Erythroblast (primary cell): ENCODE measurements at regions not wholly inside any gene's neighbourhood (a gene's known extent, or its start where the extent isn't known, plus 50 kb on each side); places are given as distances from the start of the nearest gene placed in this dataset.

Source experiments
- DNase-seq, 2 experiments: peaks; one replicate each; lab custom pipeline; 2025; lab: John Stamatoyannopoulos, UW
- GATA1 ChIP-seq: IDR thresholded peaks from 2 replicates; pipeline ENCODE4 v1.6.1; 2011; ENCODE audit warnings: low read depth, mild to moderate bottlenecking, control low read depth, low read length, moderate library complexity
- POLR2A ChIP-seq: IDR thresholded peaks from 2 replicates; pipeline ENCODE4 v1.6.1; 2011; ENCODE audit warnings: mild to moderate bottlenecking, low read length

DNA sequence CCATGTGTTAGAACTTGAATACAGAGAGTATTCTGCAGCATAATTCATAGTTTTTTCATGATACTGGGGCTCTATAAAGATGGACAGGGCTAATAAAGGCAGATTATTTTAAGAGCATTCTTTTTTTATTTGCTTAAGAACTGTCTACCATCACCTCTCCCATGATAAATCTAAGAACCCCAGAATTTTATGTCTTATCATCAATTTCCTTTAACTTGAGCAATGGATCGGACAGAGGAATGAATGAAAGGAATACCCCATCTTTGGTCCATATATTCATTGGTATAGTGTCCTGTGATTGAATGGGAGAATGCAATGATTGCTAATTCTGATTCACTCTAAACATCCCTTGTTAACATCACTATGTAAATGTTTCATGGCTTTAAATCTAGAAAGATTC is 946.3 kb upstream of the LRRN3 start:
- no peak for TF ChIP-seq POLR2A
- no peak for TF ChIP-seq GATA1
- DNase-seq: no peak

DNA sequence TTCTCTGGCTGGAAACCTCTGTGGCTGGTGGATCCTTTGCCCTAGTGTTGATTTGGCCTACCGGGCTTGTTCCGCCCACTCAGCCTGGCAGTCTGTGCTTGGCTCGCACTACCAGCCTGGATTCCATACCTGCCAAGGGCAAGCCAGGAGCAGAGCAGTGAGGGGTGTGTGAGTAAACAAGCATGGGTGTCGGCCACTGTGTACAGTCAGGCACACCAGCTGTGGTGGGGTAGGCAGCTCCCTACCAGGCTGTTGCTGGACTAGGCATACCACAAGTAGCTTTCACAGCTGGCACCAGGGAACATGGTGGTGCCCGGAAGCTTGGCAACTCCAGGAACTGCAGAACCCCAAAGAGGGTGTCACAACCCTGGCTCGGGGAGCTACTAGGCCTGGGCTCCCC is 942.9 kb upstream of the LRRN3 start:
- no peak for TF ChIP-seq GATA1
- TF ChIP-seq POLR2A: no peak
- DNase-seq: no peak

DNA sequence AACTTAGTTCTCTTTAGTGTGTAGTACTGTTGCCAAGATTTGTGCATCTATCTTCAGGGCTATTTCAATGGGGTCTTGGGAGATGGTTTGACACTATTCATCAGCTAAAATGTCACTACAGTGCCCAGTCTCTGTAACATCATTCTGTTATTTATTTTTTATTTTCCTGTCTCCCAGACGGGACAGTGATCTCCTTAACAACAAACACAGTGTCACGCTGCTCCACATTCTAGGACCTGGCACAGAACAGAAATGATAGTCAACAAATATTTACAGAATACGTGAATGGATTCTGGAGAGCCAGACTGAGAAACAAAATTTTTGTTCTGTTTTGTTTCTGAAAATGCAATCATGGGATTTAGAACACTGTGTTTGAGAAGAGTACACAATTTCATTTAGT is 937.7 kb upstream of the LRRN3 start:
- no peak for DNase-seq
- TF ChIP-seq GATA1 (no peak), POLR2A (no peak)

DNA sequence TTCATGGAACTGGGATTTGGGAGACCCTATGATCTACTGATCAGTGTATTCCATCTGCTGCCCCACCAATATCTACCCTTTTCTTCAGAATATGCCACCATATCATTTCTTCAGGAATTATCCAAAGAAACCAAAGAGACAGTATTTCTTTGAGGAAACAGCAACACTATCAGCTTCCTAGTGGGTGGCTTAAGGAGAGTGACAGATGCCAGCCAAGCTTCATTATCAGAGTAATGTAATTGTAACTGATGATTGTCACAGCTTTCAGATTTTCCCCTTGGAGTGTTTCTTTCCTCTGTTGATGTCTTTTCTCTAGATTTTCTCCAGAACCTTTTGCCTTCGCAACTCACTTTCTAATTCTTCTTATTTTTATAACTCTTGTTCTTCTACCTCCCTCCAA is 934.4 kb upstream of the LRRN3 start:
- DNase-seq: no peak
- no peak for TF ChIP-seq GATA1
- TF ChIP-seq POLR2A: no peak

DNA sequence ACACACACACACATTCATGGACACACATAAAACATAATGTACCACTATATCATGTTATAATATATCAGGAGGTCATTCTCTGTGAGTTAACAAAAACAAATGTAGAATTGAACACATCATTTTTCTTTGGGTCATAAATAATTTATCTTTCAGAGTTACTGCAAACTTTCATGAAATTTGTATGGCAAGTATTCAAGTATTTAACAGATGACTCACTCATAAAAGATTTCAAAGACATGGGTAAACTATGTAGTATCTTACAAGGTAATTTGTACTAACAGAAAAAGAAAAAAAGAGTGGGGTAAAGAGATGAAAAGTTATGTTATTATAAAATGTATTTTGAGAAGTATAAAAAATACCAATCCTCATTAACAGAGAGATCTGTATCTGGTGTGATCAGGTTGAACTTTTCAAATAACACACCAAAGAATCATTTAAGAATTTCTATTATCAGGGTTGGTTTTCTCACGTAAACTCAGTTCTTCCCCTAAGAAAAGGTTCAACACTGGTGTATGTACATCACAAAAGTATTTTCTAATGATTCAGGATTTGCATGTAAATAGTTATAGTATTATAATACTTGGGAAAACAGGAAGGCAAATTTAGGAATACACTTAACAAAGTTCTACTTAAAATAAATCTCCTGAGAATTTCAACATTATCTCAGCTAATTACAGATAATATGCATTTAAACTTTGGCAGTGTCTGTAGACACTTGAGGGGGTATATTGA is 933.1 kb upstream of the LRRN3 start:
- TF ChIP-seq GATA1 (no peak), POLR2A (no peak)
- no peak for DNase-seq

DNA sequence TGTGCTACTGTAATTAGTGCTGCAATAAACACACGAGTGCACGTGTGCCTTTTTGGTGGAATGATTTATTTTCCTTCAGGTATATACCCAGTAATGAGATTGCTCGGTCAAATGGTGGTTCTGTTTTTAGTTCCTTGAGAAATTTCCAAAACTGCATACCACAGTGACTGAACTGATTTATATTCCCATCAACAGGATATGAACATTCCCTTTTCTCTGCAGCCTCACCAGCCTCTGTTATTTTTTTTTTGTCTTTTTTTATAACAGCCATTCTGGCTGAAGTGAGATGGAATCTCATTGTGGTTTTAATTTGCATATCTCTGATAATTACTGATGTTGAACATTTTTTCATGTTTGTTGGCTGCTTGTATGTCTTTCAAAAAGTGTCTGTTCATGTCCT is 922.9 kb upstream of the LRRN3 start:
- TF ChIP-seq POLR2A (no peak), GATA1 (no peak)
- DNase-seq: no peak

DNA sequence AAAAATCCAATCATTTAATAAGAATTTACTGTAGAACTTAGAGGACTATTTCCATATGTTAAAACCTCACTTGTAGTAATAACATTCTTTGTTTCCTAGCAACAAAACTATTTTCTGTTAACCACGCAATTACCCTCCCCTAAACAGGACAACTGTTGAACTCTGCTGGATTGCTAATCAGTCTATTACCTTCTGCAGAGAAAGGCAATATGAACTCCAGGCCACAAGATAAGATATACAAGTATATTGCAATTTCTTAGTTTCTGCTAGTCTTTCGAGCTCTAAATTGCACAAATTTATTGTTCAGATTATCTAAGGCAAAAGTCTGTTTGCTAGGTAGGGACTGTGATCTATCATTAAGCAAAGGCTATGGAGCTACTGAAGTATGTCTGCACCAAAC is 920.1 kb upstream of the LRRN3 start:
- DNase-seq: no peak
- TF ChIP-seq POLR2A: no peak
- no peak for TF ChIP-seq GATA1

DNA sequence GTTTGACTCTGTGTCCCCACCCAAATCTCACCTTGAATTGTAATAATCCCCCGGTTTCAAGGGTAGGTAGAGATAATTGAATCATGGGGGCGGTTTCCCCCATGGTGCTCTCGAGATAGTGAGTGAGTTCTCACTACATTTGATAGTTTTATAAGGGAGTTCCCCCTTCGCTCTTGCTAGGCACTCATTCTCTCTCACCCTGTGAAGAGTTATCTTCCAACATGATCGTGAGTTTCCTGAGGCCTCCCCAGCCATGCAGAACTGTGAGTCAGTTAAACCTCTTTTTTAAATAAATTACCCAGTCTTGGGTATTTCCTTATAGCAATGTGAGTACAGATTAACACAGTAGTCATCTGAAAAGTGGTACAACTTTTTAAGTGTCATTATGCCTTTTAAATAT is 913.5 kb upstream of the LRRN3 start:
- no peak for DNase-seq
- no peak for TF ChIP-seq POLR2A
- TF ChIP-seq GATA1: no peak

DNA sequence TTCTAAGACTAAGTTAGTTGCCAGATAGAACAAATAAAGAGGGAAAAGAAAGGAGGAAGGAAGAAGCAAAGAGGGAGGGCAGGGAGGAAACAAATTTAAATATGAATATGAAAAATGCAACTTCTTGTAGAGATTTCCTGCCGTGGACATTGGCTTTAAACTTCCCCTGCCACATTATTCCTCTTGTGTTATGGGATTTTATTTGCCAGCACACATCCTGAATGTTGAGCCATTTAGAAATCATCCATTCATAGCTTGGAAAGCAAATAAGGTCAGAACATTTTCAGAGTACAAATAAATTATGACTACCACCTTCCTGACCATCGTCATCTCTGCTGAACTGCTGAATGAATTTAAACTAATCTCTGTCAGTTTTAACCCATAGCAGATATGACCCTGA is 911.9 kb upstream of the LRRN3 start:
- DNase-seq: no peak
- no peak for TF ChIP-seq POLR2A
- TF ChIP-seq GATA1: no peak

DNA sequence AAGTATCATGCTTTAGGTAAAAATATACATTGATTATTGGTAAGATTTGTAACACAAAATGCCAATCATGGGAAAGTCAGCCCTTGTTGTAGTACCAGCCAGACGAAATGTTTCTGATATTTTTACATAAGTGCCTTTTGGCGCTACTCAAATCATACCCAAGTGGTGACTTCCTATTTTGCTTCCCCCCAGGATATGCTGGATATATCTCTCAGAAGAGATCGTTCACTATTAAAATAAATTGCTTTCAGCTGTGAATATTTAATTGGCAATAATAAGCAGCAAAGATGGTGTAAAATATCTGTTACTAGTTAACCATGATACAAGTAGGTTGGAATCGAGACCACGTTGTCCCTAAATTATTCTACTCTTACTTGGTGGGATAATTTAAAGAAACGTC is 909.2 kb upstream of the LRRN3 start:
- no peak for TF ChIP-seq GATA1
- TF ChIP-seq POLR2A: no peak
- no peak for DNase-seq

DNA sequence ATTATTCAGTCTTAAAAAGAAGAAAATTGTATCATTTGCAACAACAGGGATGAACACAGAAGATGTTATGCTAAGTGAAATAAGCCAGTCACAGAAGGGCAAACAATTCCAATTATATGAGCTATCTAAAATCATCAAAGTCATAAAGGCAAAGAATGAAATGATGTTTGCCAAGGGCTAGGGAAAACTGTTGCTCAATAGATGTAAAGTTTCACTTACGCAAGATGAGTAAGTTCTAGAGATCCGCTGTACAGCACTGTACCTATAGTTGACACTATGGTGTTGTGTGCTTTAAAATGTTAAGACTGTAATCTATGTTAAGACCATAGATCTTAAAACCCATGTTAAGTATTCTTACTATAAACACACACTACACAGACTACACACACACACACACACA is 904.6 kb upstream of the LRRN3 start:
- DNase-seq: no peak
- no peak for TF ChIP-seq GATA1
- no peak for TF ChIP-seq POLR2A

DNA sequence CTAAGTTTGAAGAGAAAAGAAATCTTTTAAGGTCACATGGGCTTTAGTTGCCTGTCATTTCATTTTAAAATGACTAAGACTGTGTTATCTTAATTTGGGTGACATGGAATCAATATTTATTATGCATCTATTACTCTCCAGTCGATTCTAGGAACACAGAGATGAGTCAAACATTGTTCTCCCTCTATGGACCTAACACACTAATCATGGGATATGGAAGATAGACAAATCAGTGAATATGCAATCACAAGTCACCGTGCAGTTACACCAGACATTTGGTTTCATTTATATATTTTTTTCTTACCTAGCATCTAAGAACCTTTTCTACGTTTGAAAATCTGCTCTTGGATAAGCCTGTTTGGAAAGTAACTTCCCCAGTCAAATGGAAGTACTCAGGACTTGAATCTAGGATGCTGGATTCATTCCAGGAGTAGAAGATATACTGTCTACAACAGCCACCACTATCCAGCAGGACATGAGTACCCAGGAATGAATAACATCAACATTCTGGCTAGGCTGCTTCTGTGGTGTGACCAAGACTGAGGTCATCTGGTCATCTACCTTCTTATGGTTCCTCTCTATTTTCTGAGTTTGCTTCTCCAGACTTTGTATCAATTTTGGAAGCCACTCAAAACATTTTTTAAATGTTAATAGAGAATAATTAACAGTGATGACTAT is 902.9 kb upstream of the LRRN3 start:
- no peak for DNase-seq

DNA sequence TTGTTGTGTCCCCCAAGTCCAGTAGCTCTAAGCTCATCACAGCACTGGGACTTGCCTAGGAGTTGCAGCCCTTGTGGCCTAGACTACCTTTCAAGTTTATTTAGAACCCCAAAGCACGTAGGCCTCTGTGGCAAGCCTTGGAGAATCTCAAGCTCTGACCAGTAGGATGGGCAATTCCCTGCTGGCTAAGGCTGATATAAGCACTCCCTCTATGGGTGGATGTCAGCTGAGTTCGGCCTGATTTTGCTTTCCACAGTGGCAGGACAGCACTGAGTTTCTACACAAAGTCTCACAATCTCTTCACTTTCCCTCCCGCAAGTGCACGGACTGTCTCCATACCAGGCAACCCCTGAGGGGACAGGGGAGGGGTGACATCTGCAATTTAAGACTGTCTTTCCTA is 886.4 kb upstream of the LRRN3 start:
- DNase-seq: no peak
- TF ChIP-seq GATA1 (no peak), POLR2A (no peak)

More for the DNA sequence above, 902.9 kb upstream of the LRRN3 start:
- no peak for TF ChIP-seq POLR2A

DNA sequence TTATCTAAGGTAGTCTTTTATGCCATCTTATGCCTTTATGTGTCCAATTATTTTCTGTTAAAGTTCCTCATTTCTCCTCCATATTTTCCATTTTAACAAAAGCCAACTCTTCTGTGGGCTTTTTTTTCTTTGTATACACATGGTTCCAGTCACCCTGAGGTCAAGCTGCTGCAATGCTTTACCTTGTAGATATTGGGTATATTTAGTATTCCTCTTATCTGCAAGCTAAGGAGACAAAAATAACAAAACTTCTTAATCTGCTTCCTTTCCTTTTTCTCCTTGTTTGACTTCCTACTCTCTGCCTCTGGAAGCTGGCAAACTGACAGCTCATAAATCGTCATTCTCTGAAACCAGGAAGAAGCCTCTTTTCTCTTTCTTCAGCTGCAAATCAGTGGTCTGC is 885.0 kb upstream of the LRRN3 start:
- DNase-seq: no peak
- no peak for TF ChIP-seq POLR2A
- TF ChIP-seq GATA1: no peak

DNA sequence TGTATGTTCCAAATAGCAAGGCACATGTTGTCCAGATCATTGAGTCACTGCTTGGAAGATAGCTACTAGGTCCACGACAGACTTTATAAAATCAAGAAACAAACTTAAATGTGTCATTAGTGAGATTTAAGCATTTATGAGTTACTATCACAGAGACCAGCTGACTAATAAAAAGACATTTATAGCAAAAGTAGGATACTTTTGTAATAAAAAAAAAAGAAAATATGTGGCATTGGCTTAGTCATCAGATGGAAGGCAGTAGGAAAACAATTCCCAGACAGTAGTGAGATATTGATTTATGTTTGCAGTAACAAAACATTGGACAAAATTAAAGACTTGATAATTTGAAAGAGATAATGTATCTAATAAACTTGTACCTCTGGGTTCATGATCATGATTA is 881.0 kb upstream of the LRRN3 start:
- TF ChIP-seq POLR2A (no peak), GATA1 (no peak)
- no peak for DNase-seq
